Immature natural killer cell (primary cell): ENCODE measurements at regions not wholly inside any gene's neighbourhood (a gene's known extent, or its start where the extent isn't known, plus 50 kb on each side); places are given as distances from the start of the nearest gene placed in this dataset.
"Not testable (repeated sequence)": the region's sequence is repeated elsewhere in the genome, so short reads cannot be mapped to it uniquely, and the experiment has no call there.

Experiments
- DNase-seq, 3 donors: peaks; one replicate each; pipeline ENCODE4 v3.0.0; 2022; ENCODE audit warnings: mixed read lengths in 1 of 3
- H3K27ac Mint-ChIP-seq, 6 donors: one replicate each; pipeline ENCODE4 v1.8.0; 2020; ENCODE audit warnings: mixed read lengths in 6 of 6, mild to moderate bottlenecking in 5 of 6, inconsistent platforms in 4 of 6, moderate library complexity in 3 of 6
- H3K27me3 Mint-ChIP-seq, 3 donors: one replicate each; pipeline ENCODE4 v1.8.0; 2020 to 2021; ENCODE audit warnings: low read depth in 3 of 3, mild to moderate bottlenecking in 3 of 3, mixed read lengths in 3 of 3, moderate library complexity in 3 of 3, inconsistent platforms in 1 of 3
- H3K36me3 Mint-ChIP-seq, 3 donors: one replicate each; pipeline ENCODE4 v1.8.0; 2020; ENCODE audit warnings: mixed read lengths in 3 of 3, inconsistent platforms in 2 of 3, mild to moderate bottlenecking in 2 of 3
- H3K4me1 Mint-ChIP-seq, 2 donors: one replicate each; pipeline ENCODE4 v1.8.0; 2020; ENCODE audit warnings: inconsistent platforms in 2 of 2, mild to moderate bottlenecking in 2 of 2, mixed read lengths in 2 of 2, moderate library complexity in 1 of 2
- H3K4me3 Mint-ChIP-seq, 5 donors: one replicate each; pipeline ENCODE4 v1.8.0; 2020; ENCODE audit warnings: mild to moderate bottlenecking in 5 of 5, mixed read lengths in 5 of 5, inconsistent platforms in 3 of 5, moderate library complexity in 3 of 5
- H3K9me3 Mint-ChIP-seq, 6 donors: one replicate each; pipeline ENCODE4 v1.8.0; 2020; ENCODE audit warnings: mild to moderate bottlenecking in 6 of 6, mixed read lengths in 6 of 6, inconsistent platforms in 4 of 6, moderate library complexity in 3 of 6

DNA sequence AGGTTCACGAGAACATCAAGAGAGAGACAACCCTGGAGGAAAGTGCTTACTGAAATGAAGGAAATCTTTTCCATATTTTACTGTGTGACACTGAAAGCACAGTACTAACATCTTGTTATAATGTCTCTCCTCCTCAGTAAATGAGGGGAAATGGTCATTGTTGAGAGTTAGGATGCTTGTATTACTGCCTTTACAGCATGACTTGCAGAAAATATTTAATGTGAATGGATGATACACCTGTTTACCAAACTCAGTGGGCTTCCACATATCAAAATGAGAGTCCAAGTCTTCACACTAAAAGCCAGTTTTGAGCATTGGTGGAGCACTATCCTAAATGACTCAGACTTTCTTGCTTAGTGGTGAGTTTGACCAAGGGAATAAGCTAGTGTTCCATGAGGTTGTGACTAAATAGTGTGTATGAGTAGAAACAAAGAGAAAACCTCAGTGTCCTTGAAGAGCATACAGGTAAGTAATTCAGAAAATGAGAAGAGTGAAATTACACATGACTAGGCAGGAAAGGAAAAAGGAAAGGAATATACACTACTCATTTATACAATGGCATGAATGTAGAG, 930.7 kb upstream of the CELF4 start:
- Mint-ChIP-seq H3K9me3 (peaks cover 0 to 10% (median 2%) of the 10 kb centered on the region in 6 donors), H3K4me3 (no peak overlapping the region), H3K4me1 (no peaks in the 10 kb centered on the region), H3K27me3 (peaks cover 0 to 3% (median 3%) of the 10 kb centered on the region in 3 donors), H3K27ac (no peak overlapping the region), H3K36me3 (no peaks in the 10 kb centered on the region)
- no peak for DNase-seq

DNA sequence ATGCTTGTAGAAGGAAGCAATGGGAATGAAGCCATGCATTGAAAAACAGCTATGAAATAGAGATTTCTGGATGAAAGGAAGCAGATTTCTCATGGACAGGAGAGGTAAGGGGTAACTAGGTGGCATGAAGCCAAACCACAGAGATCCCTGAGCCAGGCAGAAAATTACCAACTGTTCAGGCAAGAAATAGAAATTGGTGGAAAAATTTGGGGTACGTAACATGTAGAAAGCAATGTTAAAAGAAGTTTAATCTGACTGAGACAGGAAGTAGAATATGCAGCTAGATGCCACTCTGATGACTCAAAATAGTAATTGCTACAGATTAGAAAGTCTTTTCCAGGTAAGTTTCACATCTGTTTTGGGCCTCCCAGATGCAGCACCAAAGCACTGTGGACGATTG, 928.5 kb upstream of the CELF4 start:
- Mint-ChIP-seq H3K9me3 (peaks cover 0 to 20% (median 3%) of the 10 kb centered on the region in 6 donors), H3K27ac (no peak overlapping the region), H3K4me3 (no peak overlapping the region)

DNA sequence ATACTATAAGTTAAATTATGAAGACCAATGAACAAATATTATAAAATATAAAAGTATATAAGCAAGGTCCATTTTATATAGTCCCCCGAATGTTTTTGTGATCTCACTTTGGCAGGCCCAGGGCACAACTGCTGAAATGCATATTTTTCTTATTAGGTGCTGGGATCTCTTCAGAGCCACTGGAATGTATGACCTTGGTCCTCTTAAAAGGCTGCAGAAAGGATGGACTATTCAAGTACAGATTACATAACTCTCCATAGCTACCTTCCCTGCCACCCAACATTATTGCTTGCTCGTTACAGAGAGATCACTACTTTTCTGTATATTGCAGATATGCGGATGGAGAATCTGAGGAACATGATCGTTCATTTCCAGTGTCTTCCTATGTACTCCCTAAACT, 925.6 kb upstream of the CELF4 start:
- Mint-ChIP-seq H3K4me3 (no peak overlapping the region), H3K4me1 (no peaks in the 10 kb centered on the region), H3K36me3 (no peaks in the 10 kb centered on the region), H3K9me3 (peaks cover 0 to 15% (median 3%) of the 10 kb centered on the region in 6 donors), H3K27me3 (no peaks in the 10 kb centered on the region), H3K27ac (no peak overlapping the region)
- DNase-seq, result no peak

More for the DNA sequence above, 928.5 kb upstream of the CELF4 start:
- Mint-ChIP-seq H3K27me3 (no peaks in the 10 kb centered on the region), H3K4me1 (no peaks in the 10 kb centered on the region), H3K36me3 (no peaks in the 10 kb centered on the region)
- DNase-seq, result no peak

DNA sequence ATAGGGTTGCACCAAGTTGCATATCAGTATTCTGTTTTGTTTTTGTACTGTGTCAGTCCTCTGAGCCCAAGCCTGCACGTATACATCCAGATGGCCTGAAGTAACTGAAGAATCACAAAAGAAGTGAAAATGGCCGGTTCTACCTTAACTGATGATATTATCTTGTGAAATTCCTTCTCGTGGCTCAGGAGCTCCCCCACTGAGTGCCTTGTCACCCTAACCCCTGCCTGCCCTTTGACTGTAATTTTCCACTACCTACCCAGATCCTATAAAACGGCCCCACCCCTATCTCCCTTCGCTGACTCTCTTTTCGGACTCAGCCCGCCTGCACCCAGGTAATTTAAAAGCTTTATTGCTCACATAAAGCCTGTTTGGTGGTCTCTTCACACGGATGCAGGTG, 924.1 kb upstream of the CELF4 start:
- not testable (repeated sequence) for H3K36me3 Mint-ChIP-seq, H3K4me1 Mint-ChIP-seq

DNA sequence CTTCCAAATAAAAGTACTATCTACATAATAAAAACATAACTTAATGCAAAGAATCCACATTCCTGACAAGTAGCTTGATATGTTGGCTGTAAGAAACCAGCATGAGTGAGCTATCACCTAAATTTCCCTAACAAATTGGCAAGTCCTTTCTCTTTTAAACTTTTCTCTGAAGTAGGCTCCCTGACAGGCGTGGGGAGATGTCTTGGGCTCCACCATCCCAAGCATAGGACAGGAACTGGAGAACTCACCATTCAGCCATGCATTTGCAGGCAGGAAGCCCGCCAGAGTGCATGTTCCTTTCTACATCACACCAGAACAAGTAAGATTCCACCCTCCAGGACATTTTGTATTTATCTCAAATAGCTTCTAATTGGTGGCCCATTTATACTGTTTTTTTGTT, 921.9 kb upstream of the CELF4 start:
- Mint-ChIP-seq H3K27me3 (no peaks in the 10 kb centered on the region), H3K4me1 (no peaks in the 10 kb centered on the region), H3K4me3 (no peak overlapping the region), H3K9me3 (peaks cover 0 to 15% (median 2%) of the 10 kb centered on the region in 6 donors), H3K27ac (no peak overlapping the region), H3K36me3 (no peaks in the 10 kb centered on the region)
- DNase-seq, result no peak

More for the DNA sequence above, 924.1 kb upstream of the CELF4 start:
- peaks cover 0 to 15% (median 3%) of the 10 kb centered on the region in 6 donors for H3K9me3 Mint-ChIP-seq
- not testable (repeated sequence) for DNase-seq, H3K27ac Mint-ChIP-seq, H3K27me3 Mint-ChIP-seq, H3K4me3 Mint-ChIP-seq

DNA sequence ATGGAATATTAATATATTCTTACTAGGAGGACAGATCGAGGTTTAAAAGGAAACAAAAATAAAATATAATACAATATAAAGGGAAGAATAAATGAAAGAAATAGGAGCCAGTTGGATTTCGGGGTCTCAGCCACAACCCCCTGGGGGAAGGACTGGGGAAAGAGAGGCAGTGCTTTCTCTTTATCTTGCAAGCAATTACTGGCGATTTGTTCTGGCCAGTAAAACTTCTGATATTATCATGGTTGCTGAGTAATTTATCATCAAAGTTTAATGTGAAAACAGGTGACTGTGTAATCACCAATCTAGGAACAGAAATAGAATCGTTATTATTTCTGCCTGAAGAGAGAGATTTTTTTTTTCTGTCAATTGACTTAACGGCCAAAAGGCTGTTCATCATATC, 917.7 kb upstream of the CELF4 start:
- H3K27ac Mint-ChIP-seq, result no peak overlapping the region
- H3K27me3 Mint-ChIP-seq, result peaks cover 0 to 2% (median 0%) of the 10 kb centered on the region in 3 donors
- H3K36me3 Mint-ChIP-seq, result no peaks in the 10 kb centered on the region
- no peak overlapping the region for H3K4me3 Mint-ChIP-seq
- H3K9me3 Mint-ChIP-seq, result peaks cover 0 to 19% (median 7%) of the 10 kb centered on the region in 6 donors
- no peak for DNase-seq
- no peaks in the 10 kb centered on the region for H3K4me1 Mint-ChIP-seq

DNA sequence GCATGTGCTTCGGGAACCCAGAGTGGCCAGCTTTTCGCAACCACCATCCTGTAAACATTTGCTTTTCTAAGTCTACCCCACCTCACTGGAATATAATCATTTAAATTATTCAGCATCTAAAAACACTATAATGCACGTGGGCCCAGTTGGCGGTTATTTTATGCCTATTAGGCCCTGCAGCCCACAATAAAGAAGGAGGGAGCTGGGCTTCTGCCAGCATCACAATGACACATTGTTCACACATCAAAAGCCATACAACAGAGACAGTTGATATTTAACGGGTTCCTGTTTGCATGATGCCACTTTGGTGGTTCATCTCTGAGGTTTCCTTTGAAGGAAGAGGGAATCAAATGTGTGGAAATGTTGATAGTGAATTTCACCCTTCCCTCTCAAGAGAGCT, 916.0 kb upstream of the CELF4 start:
- H3K27me3 Mint-ChIP-seq, result peaks cover 0 to 2% (median 0%) of the 10 kb centered on the region in 3 donors

DNA sequence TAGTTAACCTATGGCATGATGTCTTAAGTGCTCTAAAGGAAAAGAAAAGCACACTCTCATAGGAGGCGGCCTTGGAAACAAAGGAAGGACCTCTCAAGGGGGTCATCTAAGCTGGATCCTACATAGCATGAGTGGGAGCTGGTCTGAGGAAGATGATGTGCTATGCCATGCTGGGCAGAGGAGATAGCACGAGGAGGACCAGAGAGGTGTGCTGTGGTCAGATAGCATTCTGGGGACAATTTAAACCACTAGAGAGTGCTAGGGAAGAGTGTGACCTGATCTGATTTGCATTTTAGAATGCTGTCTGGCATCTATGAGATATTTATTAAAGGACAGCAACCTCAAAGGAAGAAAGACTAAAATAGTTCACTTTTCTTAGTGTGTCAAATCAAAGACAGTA, 910.1 kb upstream of the CELF4 start:
- Mint-ChIP-seq H3K27me3 (no peaks in the 10 kb centered on the region), H3K9me3 (peaks cover 2 to 17% (median 8%) of the 10 kb centered on the region in 6 donors), H3K4me1 (no peaks in the 10 kb centered on the region), H3K27ac (no peak overlapping the region), H3K36me3 (no peaks in the 10 kb centered on the region), H3K4me3 (no peak overlapping the region)
- DNase-seq, result no peak

More for the DNA sequence above, 916.0 kb upstream of the CELF4 start:
- Mint-ChIP-seq H3K27ac (no peak overlapping the region), H3K9me3 (peaks cover 0 to 19% (median 7%) of the 10 kb centered on the region in 6 donors), H3K36me3 (no peaks in the 10 kb centered on the region), H3K4me1 (no peaks in the 10 kb centered on the region), H3K4me3 (no peak overlapping the region)
- no peak for DNase-seq

DNA sequence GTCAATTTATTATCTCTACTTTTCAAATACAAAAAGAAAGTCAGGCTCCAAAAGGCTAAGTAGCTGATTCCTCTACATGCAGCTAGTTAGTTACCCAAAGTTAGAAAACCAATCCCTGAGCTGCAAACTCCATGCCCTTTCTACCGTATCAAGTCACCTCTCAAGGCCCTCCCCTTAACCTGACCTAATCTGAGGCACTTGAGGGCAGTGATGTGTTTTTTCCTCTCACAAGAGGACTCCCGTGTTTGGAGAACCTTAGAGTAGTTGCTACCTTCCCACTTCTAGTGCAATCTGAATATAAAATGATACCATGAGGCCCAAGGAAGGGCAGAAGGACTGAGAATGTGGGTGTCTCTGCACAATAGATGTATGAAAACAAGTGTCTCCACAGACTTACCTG, 907.9 kb upstream of the CELF4 start:
- Mint-ChIP-seq H3K27me3 (no peaks in the 10 kb centered on the region), H3K27ac (no peak overlapping the region), H3K9me3 (peaks cover 0 to 13% (median under 1%) of the 10 kb centered on the region in 6 donors), H3K36me3 (no peaks in the 10 kb centered on the region), H3K4me3 (no peak overlapping the region), H3K4me1 (no peaks in the 10 kb centered on the region)
- DNase-seq, result no peak

DNA sequence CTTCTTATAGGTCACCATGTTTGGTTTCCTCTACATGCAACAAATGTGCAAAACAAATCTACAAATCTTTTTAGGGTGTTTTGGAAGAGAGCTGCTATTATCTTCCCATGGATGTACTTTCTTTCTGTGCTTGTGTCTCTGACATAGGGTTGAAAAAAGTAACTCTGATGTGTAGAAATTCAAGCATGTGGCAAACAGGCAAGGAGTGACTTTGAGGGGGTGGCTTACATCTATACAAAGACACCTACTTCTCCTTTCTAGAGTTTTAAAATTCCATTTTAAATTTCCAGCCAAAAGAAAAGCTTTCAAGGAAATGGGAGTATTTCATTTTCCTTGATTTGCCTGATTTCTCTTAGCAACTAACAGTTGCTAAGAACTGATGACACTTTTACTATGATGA, 904.8 kb upstream of the CELF4 start:
- peaks cover 0 to 2% (median 0%) of the 10 kb centered on the region in 3 donors for H3K27me3 Mint-ChIP-seq
- H3K27ac Mint-ChIP-seq, result no peak overlapping the region
- H3K4me3 Mint-ChIP-seq, result no peak overlapping the region
- DNase-seq, result no peak
- no peaks in the 10 kb centered on the region for H3K36me3 Mint-ChIP-seq
- no peaks in the 10 kb centered on the region for H3K4me1 Mint-ChIP-seq
- peaks cover 0 to 18% (median 3%) of the 10 kb centered on the region in 6 donors for H3K9me3 Mint-ChIP-seq

DNA sequence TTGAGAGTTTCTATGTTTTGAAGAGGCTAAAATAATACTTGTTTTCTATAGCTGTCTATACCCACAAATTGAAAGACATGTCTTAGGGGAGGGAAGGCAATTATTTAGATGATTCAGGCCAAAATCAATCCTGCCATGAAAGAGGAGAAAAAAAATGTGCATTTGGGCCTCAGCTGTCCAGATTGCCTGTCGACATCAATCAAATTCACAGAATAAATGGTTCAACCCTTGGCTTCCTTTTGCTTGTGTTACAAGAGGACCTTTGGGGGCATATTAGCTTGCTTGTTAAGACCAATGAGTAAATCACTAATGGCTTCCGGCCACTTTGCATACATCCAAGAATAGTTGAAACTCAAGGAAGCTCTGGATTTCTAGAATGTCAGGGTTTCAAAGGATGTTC, 900.8 kb upstream of the CELF4 start:
- DNase-seq, result no peak
- no peaks in the 10 kb centered on the region for H3K4me1 Mint-ChIP-seq
- H3K9me3 Mint-ChIP-seq, result peaks cover 0 to 18% (median 2%) of the 10 kb centered on the region in 6 donors
- no peaks in the 10 kb centered on the region for H3K36me3 Mint-ChIP-seq
- H3K27ac Mint-ChIP-seq, result no peak overlapping the region
- H3K27me3 Mint-ChIP-seq, result peaks cover 0 to 2% (median 0%) of the 10 kb centered on the region in 3 donors
- H3K4me3 Mint-ChIP-seq, result no peak overlapping the region

DNA sequence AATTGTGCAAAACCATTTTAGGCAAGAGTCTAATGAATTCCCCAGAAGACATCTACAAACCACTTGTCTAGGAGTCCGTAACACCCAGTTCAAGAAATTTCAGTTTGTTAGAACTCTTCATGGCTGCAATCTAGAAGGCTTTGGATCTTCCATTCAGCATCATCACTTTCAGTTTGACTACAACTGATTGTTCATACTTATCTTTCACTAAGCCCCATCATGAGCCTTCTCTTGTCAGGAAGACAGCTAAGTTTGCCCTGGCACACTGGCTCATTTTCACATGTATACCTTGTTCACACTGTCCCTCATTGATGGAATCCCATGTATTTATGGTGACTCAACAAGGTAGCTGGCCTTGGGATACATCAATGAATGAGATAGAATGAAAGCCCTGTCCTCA, 898.4 kb upstream of the CELF4 start:
- no peak for DNase-seq
- peaks cover 0 to 13% (median 2%) of the 10 kb centered on the region in 6 donors for H3K9me3 Mint-ChIP-seq
- no peak overlapping the region for H3K27ac Mint-ChIP-seq

DNA sequence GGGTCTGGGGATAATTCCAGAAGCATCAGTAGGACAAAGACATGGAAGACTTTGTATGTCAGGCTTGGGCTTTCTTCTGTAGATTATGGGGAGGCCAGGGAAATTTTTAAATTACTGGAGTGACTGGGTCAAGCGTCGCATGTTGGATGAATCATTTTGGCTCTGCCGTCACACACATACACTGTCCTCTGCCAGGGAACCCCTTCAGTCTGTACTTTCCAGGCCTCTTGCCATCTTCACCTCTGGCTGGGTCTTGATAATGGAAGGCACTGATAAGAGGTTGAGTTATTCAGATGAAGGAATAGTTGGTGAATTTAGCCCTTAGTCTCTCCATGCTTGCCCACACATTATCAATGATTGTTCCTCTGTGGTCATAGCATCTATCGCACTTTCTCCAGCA, 895.1 kb upstream of the CELF4 start:
- Mint-ChIP-seq H3K9me3 (peaks cover 0 to 9% (median 1%) of the 10 kb centered on the region in 6 donors), H3K36me3 (no peaks in the 10 kb centered on the region), H3K27me3 (no peaks in the 10 kb centered on the region), H3K4me3 (no peak overlapping the region), H3K4me1 (no peaks in the 10 kb centered on the region), H3K27ac (no peak overlapping the region)
- DNase-seq, result no peak

More for the DNA sequence above, 898.4 kb upstream of the CELF4 start:
- Mint-ChIP-seq H3K36me3 (no peaks in the 10 kb centered on the region), H3K4me1 (no peaks in the 10 kb centered on the region), H3K4me3 (no peak overlapping the region), H3K27me3 (peaks cover 0 to 2% (median 0%) of the 10 kb centered on the region in 3 donors)

DNA sequence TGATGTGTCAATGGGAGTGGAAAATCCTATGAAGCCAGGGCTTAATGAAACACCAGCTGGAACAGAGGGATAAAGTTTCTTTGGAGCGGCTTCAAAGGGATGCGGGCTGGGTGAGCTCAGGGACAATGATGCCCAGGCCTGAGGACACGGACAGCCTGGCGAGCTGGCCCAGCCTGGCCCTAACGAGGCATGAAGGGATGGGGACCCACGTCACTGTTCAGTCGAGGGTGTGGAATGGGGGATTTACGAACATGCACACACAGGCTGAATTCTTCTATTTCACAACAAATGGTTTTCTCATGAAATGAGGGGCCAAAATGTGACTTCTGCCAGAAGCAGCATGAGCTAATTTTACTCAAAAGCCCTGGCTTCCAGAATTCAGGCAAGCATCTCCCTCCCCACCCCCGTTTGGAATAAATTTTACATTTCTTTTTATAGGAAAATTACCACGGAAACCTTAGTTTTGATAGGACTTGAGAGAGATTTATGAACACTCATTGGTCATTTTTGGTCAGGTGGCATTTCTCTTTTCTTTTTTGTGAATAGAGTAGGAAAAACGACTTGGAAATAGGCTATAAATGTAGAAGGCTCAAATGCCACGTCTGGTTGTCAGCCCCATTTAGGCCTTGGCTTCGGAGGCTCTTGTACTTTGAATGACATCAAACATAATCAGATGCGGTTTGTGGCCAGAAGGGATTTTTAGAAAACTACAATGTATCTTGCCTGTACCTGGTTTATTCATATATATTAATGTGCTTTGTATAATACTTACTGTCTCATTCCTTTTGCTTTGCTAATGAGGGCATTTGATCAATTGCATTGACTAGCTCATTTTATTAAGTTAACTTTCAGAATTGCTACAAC, 893.8 kb upstream of the CELF4 start:
- Mint-ChIP-seq H3K36me3 (no peaks in the 10 kb centered on the region), H3K27ac (no peak overlapping the region), H3K4me1 (no peaks in the 10 kb centered on the region), H3K27me3 (no peaks in the 10 kb centered on the region), H3K4me3 (no peak overlapping the region), H3K9me3 (peaks cover 0 to 6% (median 3%) of the 10 kb centered on the region in 6 donors)
- DNase-seq, result no peak
